ENCODE measurements at regions not wholly inside any gene's neighbourhood (a gene's known extent, or its start where the extent isn't known, plus 50 kb on each side); places are given as distances from the start of the nearest gene placed in this dataset.

DNA sequence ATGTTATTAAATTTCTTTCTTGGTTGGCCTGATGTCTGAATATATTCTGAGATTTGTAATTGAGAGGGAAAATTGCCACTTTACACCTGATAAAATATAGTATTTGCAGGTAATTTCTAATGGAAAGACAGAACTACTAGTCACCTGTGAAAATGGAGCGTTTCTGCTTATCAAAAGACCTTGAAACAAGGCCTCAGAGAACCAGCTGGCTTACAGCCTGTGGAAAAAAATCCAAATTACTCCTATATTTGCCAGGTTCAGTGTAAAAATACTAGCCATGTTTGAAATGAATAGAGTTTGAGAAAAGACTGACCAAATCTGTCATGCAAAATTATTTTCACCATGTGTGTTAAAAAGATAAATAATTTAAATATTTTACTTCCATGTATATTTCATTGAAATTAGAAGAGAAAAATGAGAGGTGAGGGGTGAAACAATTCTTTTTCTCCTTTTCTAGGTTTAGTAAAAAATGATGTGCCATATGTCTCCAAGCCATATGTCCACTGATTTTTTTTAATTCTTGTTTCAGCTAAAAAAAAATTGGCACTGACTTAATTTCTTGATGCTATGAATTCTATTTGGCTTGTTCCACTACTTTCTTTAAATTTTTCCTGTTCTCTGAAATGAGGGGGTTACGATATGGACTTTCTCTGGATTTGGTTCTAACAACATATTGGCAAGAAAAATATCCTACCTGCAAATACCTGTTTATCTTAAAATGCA lies 464.9 kb downstream of the GRXCR1 start:
- Histone ChIP-seq H3K27me3 (ENCODE audit: insufficient read depth) (no peaks in the 10 kb centered on the region), H2AFZ (no peak overlapping the region), H3F3A (replicated peaks; ENCODE audit: low read depth) (no peaks in the 10 kb centered on the region), H3K9me2 (ENCODE audit: insufficient read depth) (no peaks in the 10 kb centered on the region), H3K4me1 (ENCODE audit: insufficient read depth) (no peaks in the 10 kb centered on the region), H3K4me2 (no peak overlapping the region), H3K4me3 (no peak overlapping the region), H3K79me2 (replicated peaks; ENCODE audit: insufficient read depth) (no peaks in the 10 kb centered on the region), H3K36me3 (ENCODE audit: insufficient read depth) (no peaks in the 10 kb centered on the region), H4K20me1 (replicated peaks; ENCODE audit: insufficient read depth) (no peaks in the 10 kb centered on the region), H3K27ac (ENCODE audit: low read depth) (no peak overlapping the region)
- TF ChIP-seq, protein P1, sequence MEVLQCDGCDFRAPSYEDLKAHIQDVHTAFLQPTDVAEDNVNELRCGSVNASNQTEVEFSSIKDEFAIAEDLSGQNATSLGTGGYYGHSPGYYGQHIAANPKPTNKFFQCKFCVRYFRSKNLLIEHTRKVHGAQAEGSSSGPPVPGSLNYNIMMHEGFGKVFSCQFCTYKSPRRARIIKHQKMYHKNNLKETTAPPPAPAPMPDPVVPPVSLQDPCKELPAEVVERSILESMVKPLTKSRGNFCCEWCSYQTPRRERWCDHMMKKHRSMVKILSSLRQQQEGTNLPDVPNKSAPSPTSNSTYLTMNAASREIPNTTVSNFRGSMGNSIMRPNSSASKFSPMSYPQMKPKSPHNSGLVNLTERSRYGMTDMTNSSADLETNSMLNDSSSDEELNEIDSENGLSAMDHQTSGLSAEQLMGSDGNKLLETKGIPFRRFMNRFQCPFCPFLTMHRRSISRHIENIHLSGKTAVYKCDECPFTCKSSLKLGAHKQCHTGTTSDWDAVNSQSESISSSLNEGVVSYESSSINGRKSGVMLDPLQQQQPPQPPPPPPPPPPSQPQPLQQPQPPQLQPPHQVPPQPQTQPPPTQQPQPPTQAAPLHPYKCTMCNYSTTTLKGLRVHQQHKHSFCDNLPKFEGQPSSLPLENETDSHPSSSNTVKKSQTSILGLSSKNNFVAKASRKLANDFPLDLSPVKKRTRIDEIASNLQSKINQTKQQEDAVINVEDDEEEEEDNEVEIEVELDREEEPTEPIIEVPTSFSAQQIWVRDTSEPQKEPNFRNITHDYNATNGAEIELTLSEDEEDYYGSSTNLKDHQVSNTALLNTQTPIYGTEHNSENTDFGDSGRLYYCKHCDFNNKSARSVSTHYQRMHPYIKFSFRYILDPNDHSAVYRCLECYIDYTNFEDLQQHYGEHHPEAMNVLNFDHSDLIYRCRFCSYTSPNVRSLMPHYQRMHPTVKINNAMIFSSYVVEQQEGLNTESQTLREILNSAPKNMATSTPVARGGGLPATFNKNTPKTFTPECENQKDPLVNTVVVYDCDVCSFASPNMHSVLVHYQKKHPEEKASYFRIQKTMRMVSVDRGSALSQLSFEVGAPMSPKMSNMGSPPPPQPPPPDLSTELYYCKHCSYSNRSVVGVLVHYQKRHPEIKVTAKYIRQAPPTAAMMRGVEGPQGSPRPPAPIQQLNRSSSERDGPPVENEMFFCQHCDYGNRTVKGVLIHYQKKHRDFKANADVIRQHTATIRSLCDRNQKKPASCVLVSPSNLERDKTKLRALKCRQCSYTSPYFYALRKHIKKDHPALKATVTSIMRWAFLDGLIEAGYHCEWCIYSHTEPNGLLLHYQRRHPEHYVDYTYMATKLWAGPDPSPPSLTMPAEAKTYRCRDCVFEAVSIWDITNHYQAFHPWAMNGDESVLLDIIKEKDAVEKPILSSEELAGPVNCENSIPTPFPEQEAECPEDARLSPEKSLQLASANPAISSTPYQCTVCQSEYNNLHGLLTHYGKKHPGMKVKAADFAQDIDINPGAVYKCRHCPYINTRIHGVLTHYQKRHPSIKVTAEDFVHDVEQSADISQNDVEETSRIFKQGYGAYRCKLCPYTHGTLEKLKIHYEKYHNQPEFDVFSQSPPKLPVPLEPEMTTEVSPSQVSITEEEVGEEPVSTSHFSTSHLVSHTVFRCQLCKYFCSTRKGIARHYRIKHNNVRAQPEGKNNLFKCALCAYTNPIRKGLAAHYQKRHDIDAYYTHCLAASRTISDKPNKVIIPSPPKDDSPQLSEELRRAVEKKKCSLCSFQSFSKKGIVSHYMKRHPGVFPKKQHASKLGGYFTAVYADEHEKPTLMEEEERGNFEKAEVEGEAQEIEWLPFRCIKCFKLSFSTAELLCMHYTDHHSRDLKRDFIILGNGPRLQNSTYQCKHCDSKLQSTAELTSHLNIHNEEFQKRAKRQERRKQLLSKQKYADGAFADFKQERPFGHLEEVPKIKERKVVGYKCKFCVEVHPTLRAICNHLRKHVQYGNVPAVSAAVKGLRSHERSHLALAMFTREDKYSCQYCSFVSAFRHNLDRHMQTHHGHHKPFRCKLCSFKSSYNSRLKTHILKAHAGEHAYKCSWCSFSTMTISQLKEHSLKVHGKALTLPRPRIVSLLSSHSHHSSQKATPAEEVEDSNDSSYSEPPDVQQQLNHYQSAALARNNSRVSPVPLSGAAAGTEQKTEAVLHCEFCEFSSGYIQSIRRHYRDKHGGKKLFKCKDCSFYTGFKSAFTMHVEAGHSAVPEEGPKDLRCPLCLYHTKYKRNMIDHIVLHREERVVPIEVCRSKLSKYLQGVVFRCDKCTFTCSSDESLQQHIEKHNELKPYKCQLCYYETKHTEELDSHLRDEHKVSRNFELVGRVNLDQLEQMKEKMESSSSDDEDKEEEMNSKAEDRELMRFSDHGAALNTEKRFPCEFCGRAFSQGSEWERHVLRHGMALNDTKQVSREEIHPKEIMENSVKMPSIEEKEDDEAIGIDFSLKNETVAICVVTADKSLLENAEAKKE (CRISPR knock-in tag; IDR thresholded peaks at IDR 0.05) = no peak
- TF ChIP-seq JUNB (IDR thresholded peaks at IDR 0.05; ENCODE audit: unreplicated experiment) (no peak), EZH2 (IDR thresholded peaks at IDR 0.05; ENCODE audit: low read depth, unreplicated experiment) (no peak), EZH2phosphoT487 (IDR thresholded peaks at IDR 0.05; ENCODE audit: unreplicated experiment) (no peak), CREB1 (CRISPR knock-in tag; IDR thresholded peaks at IDR 0.05; ENCODE audit: low read depth) (no peak), NANOG (IDR thresholded peaks at IDR 0.05; ENCODE audit: borderline replicate concordance) (no peak), STAT1 (IDR thresholded peaks at IDR 0.05; ENCODE audit: unreplicated experiment) (no peak), ZNF331 (CRISPR knock-in tag; IDR thresholded peaks at IDR 0.05; ENCODE audit: low read depth) (no peak), ETS1 (IDR thresholded peaks at IDR 0.05) (no peak), ZNF114 (CRISPR knock-in tag; IDR thresholded peaks at IDR 0.05) (no peak), POLR2AphosphoS5 (IDR thresholded peaks at IDR 0.05; ENCODE audit: low read depth) (no peak)
- TF ChIP-seq, protein P2, sequence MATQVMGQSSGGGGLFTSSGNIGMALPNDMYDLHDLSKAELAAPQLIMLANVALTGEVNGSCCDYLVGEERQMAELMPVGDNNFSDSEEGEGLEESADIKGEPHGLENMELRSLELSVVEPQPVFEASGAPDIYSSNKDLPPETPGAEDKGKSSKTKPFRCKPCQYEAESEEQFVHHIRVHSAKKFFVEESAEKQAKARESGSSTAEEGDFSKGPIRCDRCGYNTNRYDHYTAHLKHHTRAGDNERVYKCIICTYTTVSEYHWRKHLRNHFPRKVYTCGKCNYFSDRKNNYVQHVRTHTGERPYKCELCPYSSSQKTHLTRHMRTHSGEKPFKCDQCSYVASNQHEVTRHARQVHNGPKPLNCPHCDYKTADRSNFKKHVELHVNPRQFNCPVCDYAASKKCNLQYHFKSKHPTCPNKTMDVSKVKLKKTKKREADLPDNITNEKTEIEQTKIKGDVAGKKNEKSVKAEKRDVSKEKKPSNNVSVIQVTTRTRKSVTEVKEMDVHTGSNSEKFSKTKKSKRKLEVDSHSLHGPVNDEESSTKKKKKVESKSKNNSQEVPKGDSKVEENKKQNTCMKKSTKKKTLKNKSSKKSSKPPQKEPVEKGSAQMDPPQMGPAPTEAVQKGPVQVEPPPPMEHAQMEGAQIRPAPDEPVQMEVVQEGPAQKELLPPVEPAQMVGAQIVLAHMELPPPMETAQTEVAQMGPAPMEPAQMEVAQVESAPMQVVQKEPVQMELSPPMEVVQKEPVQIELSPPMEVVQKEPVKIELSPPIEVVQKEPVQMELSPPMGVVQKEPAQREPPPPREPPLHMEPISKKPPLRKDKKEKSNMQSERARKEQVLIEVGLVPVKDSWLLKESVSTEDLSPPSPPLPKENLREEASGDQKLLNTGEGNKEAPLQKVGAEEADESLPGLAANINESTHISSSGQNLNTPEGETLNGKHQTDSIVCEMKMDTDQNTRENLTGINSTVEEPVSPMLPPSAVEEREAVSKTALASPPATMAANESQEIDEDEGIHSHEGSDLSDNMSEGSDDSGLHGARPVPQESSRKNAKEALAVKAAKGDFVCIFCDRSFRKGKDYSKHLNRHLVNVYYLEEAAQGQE (IDR thresholded peaks at IDR 0.05; ENCODE audit: unreplicated experiment) = no peak
- TF ChIP-seq, protein P3, sequence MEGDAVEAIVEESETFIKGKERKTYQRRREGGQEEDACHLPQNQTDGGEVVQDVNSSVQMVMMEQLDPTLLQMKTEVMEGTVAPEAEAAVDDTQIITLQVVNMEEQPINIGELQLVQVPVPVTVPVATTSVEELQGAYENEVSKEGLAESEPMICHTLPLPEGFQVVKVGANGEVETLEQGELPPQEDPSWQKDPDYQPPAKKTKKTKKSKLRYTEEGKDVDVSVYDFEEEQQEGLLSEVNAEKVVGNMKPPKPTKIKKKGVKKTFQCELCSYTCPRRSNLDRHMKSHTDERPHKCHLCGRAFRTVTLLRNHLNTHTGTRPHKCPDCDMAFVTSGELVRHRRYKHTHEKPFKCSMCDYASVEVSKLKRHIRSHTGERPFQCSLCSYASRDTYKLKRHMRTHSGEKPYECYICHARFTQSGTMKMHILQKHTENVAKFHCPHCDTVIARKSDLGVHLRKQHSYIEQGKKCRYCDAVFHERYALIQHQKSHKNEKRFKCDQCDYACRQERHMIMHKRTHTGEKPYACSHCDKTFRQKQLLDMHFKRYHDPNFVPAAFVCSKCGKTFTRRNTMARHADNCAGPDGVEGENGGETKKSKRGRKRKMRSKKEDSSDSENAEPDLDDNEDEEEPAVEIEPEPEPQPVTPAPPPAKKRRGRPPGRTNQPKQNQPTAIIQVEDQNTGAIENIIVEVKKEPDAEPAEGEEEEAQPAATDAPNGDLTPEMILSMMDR (conservative IDR thresholded peaks at IDR 0.05; ENCODE audit: low read depth in 2 of 2) = no peak
- DNase-seq (ENCODE audit: low spot score) = no peak
- Mint-ChIP-seq H3K9me3 (no peaks in the 10 kb centered on the region), H3K36me3 (ENCODE audit: low read depth) (no peaks in the 10 kb centered on the region), H3K4me1 (no peaks in the 10 kb centered on the region), H3K27me3 (ENCODE audit: insufficient read depth, low read depth, poor library complexity) (no peaks in the 10 kb centered on the region), H3K4me3 (no peak overlapping the region), H3K27ac (no peak overlapping the region)
- no peak for ATAC-seq

Data from GM23338 (cell line).